Neural progenitor cell (in vitro differentiated cells): ENCODE measurements at regions not wholly inside any gene's neighbourhood (a gene's known extent, or its start where the extent isn't known, plus 50 kb on each side); places are given as distances from the start of the nearest gene placed in this dataset.

Experiments used
- CTCF ChIP-seq: fragments of 200-600 bp; sonication (generic); IDR thresholded peaks from 2 replicates; pipeline ENCODE4 v1.5.1; 2017; ENCODE audit warnings: antibody characterized with exemption, mild to moderate bottlenecking
- EZH2 ChIP-seq: fragments of 200-600 bp; sonication (generic); IDR thresholded peaks from 2 replicates; pipeline ENCODE4 v1.6.1; 2017; ENCODE audit warnings: antibody characterized with exemption, mild to moderate bottlenecking, moderate library complexity
- EZH2phosphoT487 ChIP-seq: fragments of 200-600 bp; sonication (generic); IDR thresholded peaks from 2 replicates; pipeline ENCODE4 v1.6.1; 2017; ENCODE audit warnings: antibody characterized with exemption

- TF ChIP-seq EZH2: no peak
- no peak for TF ChIP-seq CTCF
- TF ChIP-seq EZH2phosphoT487: no peak
Measured at GRCh38 chrX:39958850-39959249, 138.9 kb downstream of the BCOR start.
